ENCODE measurements at regions not wholly inside any gene's neighbourhood (a gene's known extent, or its start where the extent isn't known, plus 50 kb on each side); places are given as distances from the start of the nearest gene placed in this dataset.

DNA sequence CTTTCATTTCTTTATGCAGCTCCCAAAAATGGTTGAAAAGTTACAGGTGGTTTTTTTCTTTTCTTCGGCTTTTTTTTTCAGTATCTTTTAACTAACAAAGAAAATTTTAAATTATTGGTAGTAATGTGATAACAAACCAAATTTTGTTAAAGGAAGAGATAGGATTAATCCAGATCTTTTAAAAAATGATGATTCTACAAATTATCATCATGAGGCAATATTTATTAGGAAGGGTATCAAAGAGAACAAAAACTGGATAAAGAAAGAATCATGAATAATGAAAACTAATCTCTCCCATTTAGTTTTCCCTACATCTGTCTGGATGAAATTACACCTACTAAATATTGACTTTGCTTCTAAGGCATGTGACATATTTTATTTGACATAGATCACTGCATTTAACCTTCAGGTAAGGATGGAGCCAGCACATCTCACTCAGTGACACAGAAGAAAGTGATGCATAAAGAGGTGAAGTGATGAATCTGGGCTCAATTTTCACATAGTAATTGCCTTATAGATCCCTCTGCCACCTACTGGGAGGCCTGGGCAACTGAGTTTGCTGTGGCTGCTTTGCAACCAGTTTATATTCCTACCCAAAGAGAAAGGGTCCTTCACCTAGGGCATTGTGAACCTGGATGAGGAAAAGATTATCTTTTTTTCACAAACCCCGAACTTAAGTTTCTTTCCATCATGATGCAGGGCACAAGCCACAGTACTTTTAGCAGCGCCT lies 155.6 kb downstream of the HNRNPD start:
- POLR2A ChIA-PET (ENCODE audit: partially characterized antibody) = no interaction called here
- peak; percentile 69 for FAIRE-seq

More for the DNA sequence above, 155.6 kb downstream of the HNRNPD start:
- Histone ChIP-seq H3K56ac (replicated peaks; ENCODE audit: insufficient read length, low read depth, low read length) (no peak overlapping the region), H2BK20ac (ENCODE audit: low read length) (no peak overlapping the region), H3K14ac (ENCODE audit: insufficient read length) (no peak overlapping the region), H3K23ac (ENCODE audit: insufficient read length) (no peak overlapping the region), H2BK120ac (replicated peaks; ENCODE audit: low read depth, low read length) (no peak overlapping the region), H2AFZ (ENCODE audit: low read length) (no peak overlapping the region), H3K36me3 (ENCODE audit: control insufficient read depth in 2 of 4, insufficient read depth in 4 of 4, low read length in 3 of 4) (no peaks in the 10 kb centered on the region), H4K20me1 (replicated peaks in 1 of 2; ENCODE audit: control insufficient read depth in 1 of 2, insufficient read depth in 2 of 2, low read length in 2 of 2) (no peaks in the 10 kb centered on the region), H3K27me3 (replicated peaks in 1 of 4; ENCODE audit: control insufficient read depth in 3 of 4, extremely low read depth in 1 of 4, insufficient read depth in 3 of 4, low read length in 3 of 4) (no peaks in the 10 kb centered on the region), H3K4me3 (ENCODE audit: extremely low read depth in 1 of 4, insufficient read depth in 2 of 4, low read depth in 3 of 4, low read length in 4 of 4) (no peak overlapping the region), H3K23me2 (ENCODE audit: low read depth, low read length) (no peaks in the 10 kb centered on the region), H3K9ac (replicated peaks in 1 of 4; ENCODE audit: extremely low read depth in 1 of 4, low read depth in 3 of 4, low read length in 3 of 4) (no peak overlapping the region), H3K79me2 (ENCODE audit: control insufficient read depth in 1 of 2, insufficient read depth in 2 of 2, low read length in 2 of 2) (no peaks in the 10 kb centered on the region), H4K8ac (ENCODE audit: extremely low read depth, insufficient read depth, low read length) (no peak overlapping the region), H2BK12ac (ENCODE audit: low read depth, low read length) (no peak overlapping the region), H3K4me1 (replicated peaks in 1 of 4; ENCODE audit: control insufficient read depth in 3 of 4, insufficient read depth in 4 of 4, low read length in 3 of 4) (no peaks in the 10 kb centered on the region), H4K91ac (replicated peaks; ENCODE audit: insufficient read length, low read length) (no peak overlapping the region), H2BK5ac (ENCODE audit: low read depth, low read length) (no peak overlapping the region), H3K27ac (ENCODE audit: low read depth, low read length) (no peak overlapping the region), H2BK15ac (ENCODE audit: low read length) (no peak overlapping the region), H3K4me2 (ENCODE audit: insufficient read depth in 1 of 2, low read depth in 2 of 2, low read length in 2 of 2) (no peak overlapping the region), H3K18ac (ENCODE audit: extremely low read depth, low read length) (no peak overlapping the region), H4K5ac (ENCODE audit: insufficient read length, low read depth, low read length) (no peak overlapping the region), H3K4ac (replicated peaks; ENCODE audit: insufficient read length, low read depth, low read length) (no peak overlapping the region), H2AK5ac (ENCODE audit: low read depth, low read length) (no peak overlapping the region), H3K9me3 (ENCODE audit: insufficient read depth in 2 of 2, low read depth in 1 of 2, low read length in 1 of 2) (no peaks in the 10 kb centered on the region), H3K79me1 (ENCODE audit: low read depth, low read length) (no peaks in the 10 kb centered on the region)
- TF ChIP-seq, protein P1, sequence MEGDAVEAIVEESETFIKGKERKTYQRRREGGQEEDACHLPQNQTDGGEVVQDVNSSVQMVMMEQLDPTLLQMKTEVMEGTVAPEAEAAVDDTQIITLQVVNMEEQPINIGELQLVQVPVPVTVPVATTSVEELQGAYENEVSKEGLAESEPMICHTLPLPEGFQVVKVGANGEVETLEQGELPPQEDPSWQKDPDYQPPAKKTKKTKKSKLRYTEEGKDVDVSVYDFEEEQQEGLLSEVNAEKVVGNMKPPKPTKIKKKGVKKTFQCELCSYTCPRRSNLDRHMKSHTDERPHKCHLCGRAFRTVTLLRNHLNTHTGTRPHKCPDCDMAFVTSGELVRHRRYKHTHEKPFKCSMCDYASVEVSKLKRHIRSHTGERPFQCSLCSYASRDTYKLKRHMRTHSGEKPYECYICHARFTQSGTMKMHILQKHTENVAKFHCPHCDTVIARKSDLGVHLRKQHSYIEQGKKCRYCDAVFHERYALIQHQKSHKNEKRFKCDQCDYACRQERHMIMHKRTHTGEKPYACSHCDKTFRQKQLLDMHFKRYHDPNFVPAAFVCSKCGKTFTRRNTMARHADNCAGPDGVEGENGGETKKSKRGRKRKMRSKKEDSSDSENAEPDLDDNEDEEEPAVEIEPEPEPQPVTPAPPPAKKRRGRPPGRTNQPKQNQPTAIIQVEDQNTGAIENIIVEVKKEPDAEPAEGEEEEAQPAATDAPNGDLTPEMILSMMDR (IDR thresholded peaks at IDR 0.05; ENCODE audit: control extremely low read depth in 1 of 3, insufficient read depth in 1 of 3, low read depth in 1 of 3, low read length in 3 of 3) = peak in 2 of 3 experiments; percentile 27 to 53; a peak in 2 of 4 replicates
- no peak for TF ChIP-seq ASH2L (IDR thresholded peaks at IDR 0.05; ENCODE audit: low read length)
- no peak for TF ChIP-seq SUZ12 (IDR thresholded peaks at IDR 0.05; ENCODE audit: low read length)
- TF ChIP-seq RAD21 (IDR thresholded peaks at IDR 0.05 in 1 of 2, conservative IDR thresholded peaks at IDR 0.05 in 1 of 2; ENCODE audit: low read depth in 2 of 2, low read length in 2 of 2) = peak; percentile 37 to 48
- DNase-seq (ENCODE audit: low read depth in 1 of 2, low spot score in 2 of 2) = no peak
- CTCF ChIA-PET (ENCODE audit: partially characterized antibody) = interaction anchor here (1.6 to 3.1 kb wide), 2 partner anchors 50 to 299 kb away, joined by 4 to 8 read pairs; no protein-coding TSS in a partner anchor
- WGBS, 2 experiments (ENCODE audit: extremely low coverage in 1 of 2, insufficient coverage in 1 of 2, insufficient read length in 1 of 2, insufficient replicate concordance in 2 of 2, low coverage in 1 of 2, low lambda C conversion rate in 2 of 2, missing lambda C conversion rate in 1 of 2) = 77% methylated on average over 3 of the region's 3 CpGs; no CpG with 5 or more reads in 1 of the 2 experiments

All from H1 (cell line).